ENCODE measurements at regions not wholly inside any gene's neighbourhood (a gene's known extent, or its start where the extent isn't known, plus 50 kb on each side); places are given as distances from the start of the nearest gene placed in this dataset.
"Not testable (repeated sequence)": the region's sequence is repeated elsewhere in the genome, so short reads cannot be mapped to it uniquely, and the experiment has no call there.

- not testable (repeated sequence) for TF ChIP-seq EZH2phosphoT487 (IDR thresholded peaks at IDR 0.05; ENCODE audit: borderline replicate concordance); CTCF (conservative IDR thresholded peaks at IDR 0.05; ENCODE audit: low read length)
Observed at GRCh38 chr9:68593760-68594159, 53.1 kb upstream of the TMEM252 start.
